ENCODE measurements at regions not wholly inside any gene's neighbourhood (a gene's known extent, or its start where the extent isn't known, plus 50 kb on each side); places are given as distances from the start of the nearest gene placed in this dataset.
"Not testable (repeated sequence)": the region's sequence is repeated elsewhere in the genome, so short reads cannot be mapped to it uniquely, and the experiment has no call there.

DNA sequence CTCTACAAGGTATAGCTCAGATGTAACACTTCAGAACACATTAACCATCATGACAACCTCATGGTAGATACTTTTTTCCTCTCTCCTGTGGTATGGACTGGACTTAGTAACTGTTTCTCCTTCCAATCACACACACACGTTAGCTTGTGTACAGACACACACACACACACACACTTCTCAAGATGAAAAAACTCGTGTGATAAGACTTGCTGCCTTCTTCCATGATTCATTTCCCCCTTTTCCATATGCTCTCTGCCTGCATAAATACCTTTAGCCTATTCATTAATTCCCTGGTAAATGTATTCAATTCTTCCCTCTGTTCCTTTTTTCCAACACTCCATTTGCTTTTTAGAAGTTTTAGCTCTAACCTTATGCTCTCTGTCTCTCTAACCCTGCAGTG is 118.9 kb upstream of the TANK start:
- DNase-seq (ENCODE audit: low read depth): no peak
- in situ Hi-C loops (cut with HindIII; ENCODE audit: low pct_unique_long_range_greater_than_20kb, low sequenced_read_pairs): no loop called here

DNA sequence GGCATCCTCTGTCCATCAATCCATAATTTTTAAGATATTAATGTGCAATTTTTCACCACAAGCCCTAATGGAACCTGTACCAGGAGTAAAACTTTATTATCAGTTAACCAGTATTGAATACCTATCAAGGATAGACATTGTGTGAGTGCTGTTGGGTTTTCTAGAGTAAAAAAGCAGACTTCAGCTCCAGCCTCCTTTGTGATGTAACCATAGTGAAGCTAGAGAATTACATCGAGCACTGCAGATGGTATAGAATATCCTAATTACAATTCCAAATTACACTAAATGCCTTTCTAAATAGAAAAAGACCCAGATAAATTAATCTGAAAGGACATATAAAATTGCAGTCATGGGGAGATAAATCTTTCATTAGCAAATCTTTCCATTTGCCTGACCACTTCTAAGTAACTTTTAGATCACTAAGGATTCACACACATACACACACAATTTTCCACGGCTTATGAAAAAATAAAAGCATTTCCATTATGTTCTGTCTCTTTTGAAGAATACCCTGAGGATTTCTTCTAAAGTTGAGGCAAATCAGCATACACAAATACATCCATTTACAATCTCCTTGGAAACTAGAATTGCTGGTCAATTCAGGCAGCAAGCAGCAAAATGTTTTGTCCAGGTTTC is 117.1 kb upstream of the TANK start:
- no peak for DNase-seq (ENCODE audit: low read depth)
- in situ Hi-C loops (cut with HindIII; ENCODE audit: low pct_unique_long_range_greater_than_20kb, low sequenced_read_pairs): no loop called here

DNA sequence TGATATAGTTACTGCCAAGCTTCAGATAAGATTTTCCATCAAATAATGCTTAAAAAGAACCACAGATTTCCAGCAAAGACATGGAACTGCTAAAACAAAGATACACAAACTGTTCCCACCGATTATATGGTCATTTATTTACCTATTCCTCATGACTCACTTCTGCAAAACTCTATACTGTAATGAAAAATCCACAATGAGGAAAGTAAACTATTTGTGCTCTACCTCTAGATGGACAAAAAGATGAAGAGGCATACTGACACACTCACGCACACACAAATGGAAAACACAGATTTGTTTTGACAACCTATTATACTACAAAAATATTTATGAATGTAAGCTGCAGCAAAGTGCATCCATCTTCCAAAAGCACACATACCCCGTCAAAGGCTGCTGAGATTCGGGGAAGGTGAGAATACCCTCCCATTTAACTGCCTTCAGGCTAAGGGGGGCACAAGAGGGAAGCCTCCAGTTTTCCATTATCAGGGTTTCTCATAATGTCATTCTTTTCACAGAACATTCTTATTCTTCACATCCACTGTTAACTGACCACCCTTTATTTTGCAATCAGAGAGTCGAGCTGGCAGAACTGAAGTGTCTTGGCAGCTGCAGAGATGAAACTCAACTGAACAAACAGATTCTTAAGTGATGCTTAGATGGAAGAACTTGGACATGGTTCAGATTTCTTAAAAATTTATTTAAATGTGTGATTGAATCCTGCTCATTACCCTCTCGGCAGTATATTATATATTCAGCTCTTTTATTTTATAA is 115.9 kb upstream of the TANK start:
- DNase-seq (ENCODE audit: low read depth): no peak
- in situ Hi-C loops (cut with HindIII; ENCODE audit: low pct_unique_long_range_greater_than_20kb, low sequenced_read_pairs): no loop called here

DNA sequence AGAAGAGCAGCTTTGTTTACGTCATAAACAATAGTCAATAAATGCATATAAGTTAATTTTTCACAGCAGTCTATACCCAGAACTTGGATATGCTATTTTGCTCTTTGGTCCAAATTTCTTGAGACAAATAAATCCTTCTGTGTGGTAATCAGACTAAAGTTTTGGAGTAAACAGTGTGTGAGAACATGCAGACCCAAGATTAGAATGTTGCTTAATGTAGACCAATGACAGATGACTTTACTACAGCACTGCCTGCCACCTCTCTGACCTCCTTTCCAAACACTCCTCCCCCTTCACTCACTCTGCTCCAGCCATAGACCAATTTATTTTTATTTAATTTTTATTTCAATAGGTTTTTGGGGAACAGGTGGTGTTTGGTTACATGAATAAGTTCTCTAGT is 115.3 kb upstream of the TANK start:
- no peak for DNase-seq (ENCODE audit: low read depth)
- in situ Hi-C loops (cut with HindIII; ENCODE audit: low pct_unique_long_range_greater_than_20kb, low sequenced_read_pairs): no loop called here

DNA sequence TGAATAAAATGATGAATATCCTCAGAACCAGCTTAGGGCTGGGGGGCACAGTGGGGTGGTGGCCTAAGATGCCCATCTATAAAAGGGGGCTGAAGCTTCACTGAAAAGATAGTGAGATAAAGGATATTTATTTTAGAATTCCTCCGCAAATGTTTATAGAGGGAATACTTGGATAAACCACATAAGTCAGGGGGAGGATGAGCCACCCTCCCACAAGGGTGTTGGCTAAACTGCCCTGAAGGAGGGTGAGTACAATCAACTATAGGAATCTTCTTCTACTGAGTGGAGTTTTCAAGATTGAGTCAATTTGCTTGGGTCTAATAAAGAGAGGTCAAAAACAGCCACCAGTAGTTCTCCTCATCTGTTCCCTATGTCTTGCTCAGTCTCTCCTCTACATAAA is 114.5 kb upstream of the TANK start:
- no peak for DNase-seq (ENCODE audit: low read depth)
- in situ Hi-C loops (cut with HindIII; ENCODE audit: low pct_unique_long_range_greater_than_20kb, low sequenced_read_pairs): no loop called here

DNA sequence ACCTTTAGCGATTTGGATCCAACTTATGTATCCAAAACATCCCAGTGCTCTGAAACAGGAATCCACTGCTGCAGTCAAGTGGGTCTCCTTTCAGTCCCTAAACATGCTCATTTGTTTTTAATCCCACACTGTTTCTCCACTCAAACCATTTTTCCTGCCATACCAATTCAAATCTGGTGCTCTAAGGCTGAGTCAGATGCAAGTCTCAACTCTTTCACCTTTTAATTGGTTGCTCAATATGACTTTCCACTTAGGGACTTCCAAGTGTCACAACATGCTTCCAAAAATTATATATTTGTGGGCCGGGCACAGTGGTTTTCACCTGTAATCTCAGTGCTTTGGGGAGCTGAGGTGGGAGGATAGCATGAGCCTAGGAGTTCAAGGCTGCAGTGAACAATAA is 113.4 kb upstream of the TANK start:
- in situ Hi-C loops (cut with HindIII; ENCODE audit: low pct_unique_long_range_greater_than_20kb, low sequenced_read_pairs): no loop called here
- no peak for DNase-seq (ENCODE audit: low read depth)

DNA sequence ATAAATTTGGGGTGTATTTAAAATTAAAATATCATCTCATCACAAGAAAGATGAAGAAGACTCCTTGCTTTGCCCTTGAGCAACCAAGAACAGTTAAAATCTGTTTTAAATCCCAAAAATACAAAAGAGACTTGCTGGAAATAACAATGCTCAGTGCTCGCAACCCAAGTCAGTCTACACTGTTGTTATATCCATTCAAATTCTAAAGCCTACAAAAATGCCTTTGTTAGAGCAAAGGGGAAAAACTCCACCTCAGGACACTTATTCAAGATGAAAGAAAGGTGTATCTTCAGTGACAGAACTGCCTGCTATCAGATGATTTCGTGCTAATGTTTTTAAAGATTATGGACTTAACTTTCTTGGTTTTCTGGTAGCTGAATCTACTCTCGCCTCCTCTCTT is 111.9 kb upstream of the TANK start:
- in situ Hi-C loops (cut with HindIII; ENCODE audit: low pct_unique_long_range_greater_than_20kb, low sequenced_read_pairs): no loop called here
- DNase-seq (ENCODE audit: low read depth): no peak

DNA sequence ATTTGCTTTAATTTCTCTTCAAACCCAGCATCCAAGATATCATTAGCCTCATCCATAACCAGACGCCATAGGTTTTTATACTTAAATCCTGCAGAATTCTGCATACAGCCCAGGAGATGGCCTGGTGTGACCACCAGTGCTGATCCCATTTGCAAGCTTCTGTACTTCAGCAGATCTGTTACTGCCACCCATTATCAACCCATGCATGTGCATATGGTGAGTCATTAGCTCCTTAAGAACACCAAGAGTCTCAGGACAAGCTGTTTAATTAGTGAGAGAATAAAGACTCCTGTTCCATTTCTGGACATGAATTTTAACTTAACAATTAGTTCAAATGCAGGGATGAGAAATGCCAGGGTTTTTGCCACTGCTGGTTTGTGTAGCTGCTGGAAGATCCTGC is 110.7 kb upstream of the TANK start:
- in situ Hi-C loops (cut with HindIII; ENCODE audit: low pct_unique_long_range_greater_than_20kb, low sequenced_read_pairs): no loop called here
- no peak for DNase-seq (ENCODE audit: low read depth)

DNA sequence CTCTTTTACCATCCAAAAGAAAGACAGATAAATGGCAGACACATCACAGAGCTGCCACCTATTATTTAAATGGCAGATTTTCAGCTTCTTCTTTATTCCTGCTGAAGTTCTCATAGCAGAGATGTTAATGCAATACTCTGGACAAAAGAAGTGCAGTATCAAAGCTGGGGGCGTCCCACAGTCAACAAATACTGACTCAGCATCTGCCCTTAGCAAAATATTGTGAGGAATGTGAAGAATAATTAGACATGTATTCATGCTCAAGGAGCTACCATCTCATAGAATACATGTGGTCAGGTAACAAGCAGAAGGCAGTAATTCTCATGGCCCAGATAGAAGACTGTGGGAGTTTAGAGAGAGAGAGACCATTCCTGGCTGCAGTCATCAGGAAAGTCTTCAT is 108.0 kb upstream of the TANK start:
- no peak for DNase-seq (ENCODE audit: low read depth)
- in situ Hi-C loops (cut with HindIII; ENCODE audit: low pct_unique_long_range_greater_than_20kb, low sequenced_read_pairs): no loop called here

DNA sequence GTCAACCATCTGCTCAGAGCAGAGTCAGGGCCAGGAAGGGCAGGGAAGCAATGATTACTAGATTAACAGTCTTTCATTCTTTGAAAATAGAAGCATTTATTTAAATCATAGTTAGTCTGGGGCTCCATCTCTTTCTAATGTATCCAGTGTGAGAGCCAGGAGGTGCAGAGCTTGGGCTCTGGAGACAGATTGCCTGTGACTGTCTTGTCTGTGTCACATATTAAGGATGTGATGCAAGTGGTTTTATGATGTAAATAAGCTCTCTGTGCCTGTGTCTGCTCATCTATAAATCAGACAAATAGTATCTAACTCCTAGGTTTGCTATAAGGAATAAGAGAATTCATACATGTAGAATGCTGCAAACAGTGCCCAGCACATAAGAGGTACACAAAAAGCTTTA is 104.9 kb upstream of the TANK start:
- in situ Hi-C loops (cut with HindIII; ENCODE audit: low pct_unique_long_range_greater_than_20kb, low sequenced_read_pairs): no loop called here
- DNase-seq (ENCODE audit: low read depth): no peak

DNA sequence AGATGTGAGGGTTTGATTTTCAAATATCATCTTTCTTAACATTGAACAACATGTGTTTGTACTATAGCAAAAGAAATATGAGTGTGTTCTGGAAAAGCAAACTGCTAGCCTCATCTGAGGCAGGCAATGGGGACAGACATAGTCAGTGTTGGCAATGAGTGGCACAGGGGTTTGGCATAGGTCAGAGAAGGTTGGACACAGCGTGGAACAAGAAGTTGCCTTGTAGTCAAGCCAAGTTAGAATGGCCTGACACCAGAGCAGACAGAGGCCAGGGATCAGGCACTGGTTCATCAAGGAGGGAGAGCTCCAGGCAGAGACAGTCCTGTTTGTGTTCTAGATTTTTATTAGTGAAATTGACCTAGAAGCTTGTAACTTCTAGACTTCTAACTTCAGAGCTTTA is 100.8 kb upstream of the TANK start:
- in situ Hi-C loops (cut with HindIII; ENCODE audit: low pct_unique_long_range_greater_than_20kb, low sequenced_read_pairs): no loop called here
- no peak for DNase-seq (ENCODE audit: low read depth)

DNA sequence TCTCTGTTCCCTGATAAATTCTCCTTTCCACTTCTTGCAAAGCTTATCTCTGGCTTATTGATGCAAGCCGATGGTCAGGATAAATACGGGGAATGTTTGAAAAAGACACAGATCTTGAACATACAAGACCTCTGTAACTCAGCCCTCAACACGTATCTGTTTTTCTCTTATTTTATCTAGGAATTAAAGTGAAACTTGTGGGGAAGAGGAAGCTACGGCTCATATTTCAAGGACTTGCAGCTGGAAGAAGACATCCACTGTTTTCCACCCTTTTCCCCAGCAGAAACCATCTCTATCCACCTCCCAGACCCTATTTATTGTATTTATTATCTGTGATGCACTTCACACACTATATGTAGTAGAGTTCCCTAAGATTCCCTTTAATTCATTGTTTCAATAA is 98.4 kb upstream of the TANK start:
- no peak for DNase-seq (ENCODE audit: low read depth)
- in situ Hi-C loops (cut with HindIII; ENCODE audit: low pct_unique_long_range_greater_than_20kb, low sequenced_read_pairs): no loop called here

DNA sequence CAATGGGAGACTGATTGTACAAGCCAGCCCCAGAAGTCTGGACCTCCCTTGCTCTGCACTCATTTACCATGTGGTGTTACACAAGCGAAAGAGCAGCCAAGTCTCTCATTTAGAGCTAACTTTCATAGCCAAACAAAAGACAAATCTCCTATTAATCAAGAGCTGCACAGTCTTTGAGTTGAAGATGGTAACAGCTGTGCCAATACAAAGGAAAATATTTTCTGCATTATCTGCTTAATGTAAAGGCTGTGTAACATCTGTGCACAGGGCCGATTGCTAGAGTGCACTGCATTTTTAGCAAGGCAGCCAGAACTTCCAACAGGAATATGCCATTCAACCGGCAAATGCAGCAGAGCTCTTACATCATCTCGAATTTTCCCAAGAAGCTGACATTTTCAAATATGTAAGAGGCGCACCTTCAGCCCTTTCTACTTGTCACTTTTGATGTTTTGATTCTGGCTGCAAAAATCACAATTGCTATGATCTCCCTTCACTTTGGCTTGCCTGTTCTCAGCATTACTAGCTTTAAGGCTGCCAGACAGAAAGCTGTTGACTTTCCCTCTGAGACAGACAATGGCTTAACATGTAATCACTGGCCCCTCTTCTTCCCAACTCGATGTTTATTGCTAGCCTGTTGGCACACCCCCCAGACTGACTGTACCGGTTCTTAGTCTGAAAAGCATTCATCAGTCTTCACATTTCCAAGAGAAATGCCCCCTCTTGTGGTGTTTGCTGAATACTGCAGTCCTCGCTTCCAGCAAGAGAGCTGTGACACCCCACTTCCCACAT is 96.9 kb upstream of the TANK start:
- DNase-seq (ENCODE audit: low read depth): peak; percentile 46
- in situ Hi-C loops (cut with HindIII; ENCODE audit: low pct_unique_long_range_greater_than_20kb, low sequenced_read_pairs): no loop called here

DNA sequence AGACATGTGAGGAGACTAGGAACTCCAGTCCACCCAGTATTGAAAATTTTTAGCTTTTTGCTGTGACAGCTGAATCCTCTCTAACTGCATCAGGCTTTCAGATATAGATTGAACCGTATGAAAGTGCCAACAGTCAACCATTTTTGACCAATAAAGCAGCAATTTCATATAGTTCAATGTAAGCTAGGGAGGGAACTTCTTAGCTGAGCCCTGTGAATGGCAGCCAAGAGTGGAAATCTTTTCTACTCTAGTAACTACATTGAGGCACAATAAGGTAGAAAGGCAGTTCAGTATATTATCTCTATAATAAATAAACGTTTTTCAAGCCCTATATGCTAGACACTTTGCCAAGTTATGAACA is 96.3 kb upstream of the TANK start:
- in situ Hi-C loops (cut with HindIII; ENCODE audit: low pct_unique_long_range_greater_than_20kb, low sequenced_read_pairs): no loop called here
- no peak for DNase-seq (ENCODE audit: low read depth)

DNA sequence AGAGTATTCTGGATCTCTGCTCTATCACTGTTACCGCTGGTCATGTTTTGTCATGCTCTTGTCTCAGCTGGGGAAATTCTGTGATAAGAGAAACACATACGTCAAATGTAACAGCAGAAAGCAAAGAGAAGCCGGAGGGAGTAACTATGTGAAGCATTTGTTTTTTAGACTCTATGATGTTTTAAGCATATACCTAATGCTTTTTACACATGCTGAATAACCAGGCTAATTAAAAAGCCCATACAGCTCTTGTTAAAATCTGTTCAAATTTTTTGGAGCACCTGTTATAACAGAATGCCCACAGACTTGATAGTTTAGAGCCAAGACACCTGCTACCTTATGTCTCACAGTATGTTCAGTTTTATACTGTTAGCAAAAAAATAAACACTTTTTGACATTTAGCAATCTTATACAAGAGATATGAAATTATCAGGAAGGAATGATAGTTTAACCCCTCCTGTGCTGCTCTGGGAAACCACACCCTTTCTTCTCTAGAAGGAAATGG is 92.3 kb upstream of the TANK start:
- in situ Hi-C loops (cut with HindIII; ENCODE audit: low pct_unique_long_range_greater_than_20kb, low sequenced_read_pairs): no loop called here
- DNase-seq (ENCODE audit: low read depth): no peak

DNA sequence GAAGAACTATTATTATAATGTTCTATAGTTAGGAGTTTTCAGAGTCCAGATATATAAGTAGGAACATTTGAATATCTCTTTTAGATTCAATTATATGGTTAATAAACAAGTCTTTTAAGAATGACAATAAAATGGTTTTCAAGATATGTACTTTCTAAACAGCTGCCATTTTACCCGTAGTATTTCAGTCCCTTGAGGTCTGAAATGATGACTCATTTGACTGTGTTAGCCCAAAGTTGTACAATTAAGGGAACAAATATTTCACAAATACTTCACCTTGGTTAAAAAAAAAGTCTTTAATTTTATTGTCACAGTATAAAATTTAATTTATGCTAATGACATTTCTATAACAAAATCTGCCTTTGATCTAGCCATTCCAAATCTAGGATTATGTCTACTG is 91.6 kb upstream of the TANK start:
- no peak for DNase-seq (ENCODE audit: low read depth)
- in situ Hi-C loops (cut with HindIII; ENCODE audit: low pct_unique_long_range_greater_than_20kb, low sequenced_read_pairs): no loop called here

DNA sequence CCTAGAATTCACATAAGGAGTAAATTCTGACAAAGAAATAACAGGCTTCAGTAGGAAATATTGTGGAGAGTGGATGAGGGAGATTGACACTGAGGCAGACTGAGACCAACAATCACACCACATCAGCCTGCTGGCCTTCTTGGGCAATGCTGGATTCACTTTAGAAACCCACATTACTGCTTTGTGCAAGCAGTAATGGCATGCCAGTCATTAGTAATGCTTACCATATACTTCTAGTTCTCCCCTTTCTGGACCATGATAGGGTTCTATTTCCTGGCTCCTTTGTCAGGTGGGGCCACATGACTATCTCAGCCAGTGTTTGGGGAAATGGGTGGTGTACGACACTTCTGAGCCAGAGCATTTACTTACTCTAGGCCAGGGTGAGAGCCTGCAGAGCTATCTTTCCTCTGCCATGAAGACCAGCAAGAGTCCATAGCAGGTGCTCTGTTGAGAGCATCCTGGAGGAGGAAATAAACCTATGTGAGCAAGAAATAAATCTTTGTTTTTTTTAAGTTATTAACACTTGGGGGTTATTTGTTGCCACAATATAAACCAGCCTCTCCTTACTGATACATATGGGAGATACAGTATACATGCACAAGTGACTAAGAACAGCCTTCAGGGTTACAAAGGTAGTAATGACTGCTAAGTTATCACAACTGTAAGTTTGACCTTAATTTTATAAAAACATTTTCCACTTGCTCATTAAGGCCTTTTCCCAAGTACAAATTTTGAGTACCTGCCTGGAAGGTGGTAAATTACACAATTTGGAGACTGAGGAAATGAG is 89.3 kb upstream of the TANK start:
- DNase-seq (ENCODE audit: low read depth): no peak
- in situ Hi-C loops (cut with HindIII; ENCODE audit: low pct_unique_long_range_greater_than_20kb, low sequenced_read_pairs): no loop called here

DNA sequence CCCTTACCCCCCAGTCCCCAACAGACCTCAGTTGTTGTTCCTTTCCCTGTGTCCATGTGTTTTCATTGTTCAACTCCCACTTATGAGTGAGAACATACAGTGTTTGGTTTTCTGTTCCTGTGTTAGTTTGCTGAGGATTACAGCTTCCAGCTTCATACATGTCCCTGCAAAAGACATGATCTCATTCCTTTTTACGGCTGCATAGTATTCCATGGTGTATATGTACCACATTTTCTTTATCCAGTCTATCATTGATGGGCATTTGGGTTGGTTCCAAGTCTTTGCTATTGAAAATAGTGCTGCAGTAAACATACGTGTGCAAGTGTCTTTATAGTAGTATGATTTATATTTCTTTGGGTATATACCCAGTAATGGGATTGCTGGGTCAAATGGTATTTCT is 87.8 kb upstream of the TANK start:
- in situ Hi-C loops (cut with HindIII; ENCODE audit: low pct_unique_long_range_greater_than_20kb, low sequenced_read_pairs): not testable (repeated sequence)

DNA sequence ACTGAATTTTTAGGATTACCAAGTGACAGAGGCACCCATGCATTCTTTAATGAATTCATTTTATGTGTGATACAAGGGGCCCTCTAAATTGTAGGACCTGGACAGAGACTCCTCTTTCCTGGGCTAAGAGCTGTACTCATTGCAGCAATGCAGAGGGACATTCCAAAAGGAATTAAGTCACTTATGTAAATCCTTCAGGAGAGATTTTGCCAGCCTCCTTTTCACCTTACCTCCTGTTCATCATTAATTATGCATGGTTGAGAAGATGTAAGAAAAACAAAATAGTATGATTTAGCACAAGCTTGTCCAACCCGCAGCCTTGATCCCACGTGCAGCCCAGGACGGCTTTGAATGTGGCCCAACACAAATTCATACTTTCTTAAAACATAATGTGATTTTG is 84.5 kb upstream of the TANK start:
- DNase-seq (ENCODE audit: low read depth): no peak
- in situ Hi-C loops (cut with HindIII; ENCODE audit: low pct_unique_long_range_greater_than_20kb, low sequenced_read_pairs): no loop called here

More for the DNA sequence above, 87.8 kb upstream of the TANK start:
- not testable (repeated sequence) for DNase-seq (ENCODE audit: low read depth)

All from Caki2 (cell line).